GM12878 (cell line): ENCODE measurements at regions not wholly inside any gene's neighbourhood (a gene's known extent, or its start where the extent isn't known, plus 50 kb on each side); places are given as distances from the start of the nearest gene placed in this dataset.

Source experiments
- ATAC-seq: fragments of 200-7000 bp; cut with Tn5 transposase; 3 replicates; pipeline ENCODE4 v1.9.1; 2020; ENCODE audit warnings: mild to moderate bottlenecking, moderate library complexity
- BruUV-seq: library from RNA; stranded (reverse); fragments of 400-500 nt; replicated peaks from 2 replicates; lab custom pipeline; 2021; lab: Mats Ljungman, UMichigan
- CTCF ChIA-PET: fragments of 300-600 bp; sonication (Branson Sonifier 250); formaldehyde crosslinking; extraction: SDS; loops from one replicate; lab custom pipeline; 2021; ENCODE audit warnings: inconsistent platforms; lab: Yijun Ruan, JAX
- POLR2A ChIA-PET: fragments of 350-600 bp; formaldehyde crosslinking; extraction: SDS; loops from one replicate; lab custom pipeline; 2021; ENCODE audit warnings: inconsistent platforms; lab: Charles Lee
- RAD21 ChIA-PET: fragments of 300-600 bp; sonication (Branson Sonifier 250); formaldehyde crosslinking; loops from one replicate; lab custom pipeline; 2023; ENCODE audit warnings: antibody characterized with exemption; ENCODE audit not compliant: unreplicated experiment; lab: Charles Lee
- SMC1A ChIA-PET: fragments of 300-600 bp; sonication (Branson Sonifier 250); formaldehyde crosslinking; loops from one replicate; lab custom pipeline; 2023; ENCODE audit not compliant: unreplicated experiment, uncharacterized antibody; lab: Charles Lee
- DNase-seq: peaks from one replicate; pipeline ENCODE4 v3.0.0-alpha.2; 2011; ENCODE audit warnings: low read depth, low spot score
- FAIRE-seq: peaks from 3 replicates; lab custom pipeline; 2011; peaks lifted over from hg19 to GRCh38; lab: Jason Lieb, UNC
- H2AFZ ChIP-seq: 2 replicates; pipeline ENCODE4 v1.6.0; 2011; ENCODE audit warnings: low read depth, low read length, control low read depth; ENCODE audit not compliant: control insufficient read depth
- H3K27ac ChIP-seq: 2 replicates; pipeline ENCODE4 v1.5.1; 2011; ENCODE audit warnings: control low read depth; ENCODE audit not compliant: control insufficient read depth, insufficient read depth
- H3K27me3 ChIP-seq, 2 experiments: replicated peaks in 1 of 2; 2 replicates each; pipeline versions ENCODE4 v1.6.0 to v1.6.1; 2011; ENCODE audit warnings: low read length in 1 of 2; ENCODE audit not compliant: control insufficient read depth in 2 of 2, insufficient read depth in 2 of 2
- H3K36me3 ChIP-seq, 2 experiments: 2 replicates each; pipeline ENCODE4 v1.5.1; 2011; ENCODE audit warnings: low read length in 1 of 2; ENCODE audit not compliant: control insufficient read depth in 2 of 2, insufficient read depth in 2 of 2
- H3K4me1 ChIP-seq: 2 replicates; pipeline ENCODE4 v1.6.1; 2011; ENCODE audit warnings: mild to moderate bottlenecking, low read length, moderate library complexity, mixed read lengths; ENCODE audit not compliant: control insufficient read depth, insufficient read depth
- H3K4me2 ChIP-seq: 2 replicates; pipeline ENCODE4 v1.6.0; 2011; ENCODE audit warnings: control low read depth; ENCODE audit not compliant: control insufficient read depth, insufficient read depth
- H3K4me3 ChIP-seq: fragments of 200-600 bp; sonication (generic); 2 replicates; pipeline ENCODE4 v1.5.1; 2016
- H3K79me2 ChIP-seq: 2 replicates; pipeline ENCODE4 v1.6.0; 2011; ENCODE audit warnings: low read length; ENCODE audit not compliant: control insufficient read depth, insufficient read depth
- H3K9ac ChIP-seq: 2 replicates; pipeline ENCODE4 v1.8.0; 2011; ENCODE audit warnings: low read length, control low read depth, mixed read lengths; ENCODE audit not compliant: control insufficient read depth, insufficient read depth
- H3K9me3 ChIP-seq: replicated peaks from 3 replicates; pipeline ENCODE4 v1.5.1; 2011; ENCODE audit warnings: mild to moderate bottlenecking, low read length; ENCODE audit not compliant: control insufficient read depth, insufficient read depth
- H4K20me1 ChIP-seq: 2 replicates; pipeline ENCODE4 v1.6.0; 2011; ENCODE audit not compliant: control insufficient read depth, insufficient read depth
- SIN3A ChIP-seq: IDR thresholded peaks from 2 replicates; pipeline ENCODE4 v1.6.1; 2012; ENCODE audit warnings: low read depth, low read length, improper control_type of control experiment
- WGBS: methylation state at CpG from one replicate; pipeline ENCODE4 v1.1.6; 2016; ENCODE audit warnings: low lambda C conversion rate; ENCODE audit not compliant: insufficient replicate concordance, insufficient coverage; ENCODE audit errors: missing lambda C conversion rate; 5-methylcytosine and 5-hydroxymethylcytosine counted together
- in situ Hi-C: fragments of 300-500 bp; cut with MboI; formaldehyde crosslinking; loops from 9 replicates; pipeline ENCODE4 v1.14.3; 2018; ENCODE audit warnings: mixed read lengths
- intact Hi-C: fragments of 100-400 bp; cut with micrococcal nuclease; formaldehyde crosslinking; loops from one replicate; pipeline ENCODE4 v1.14.2; 2022; ENCODE audit not compliant: unreplicated experiment
- TF ChIP-seq, protein P1 (sequence below): IDR thresholded peaks from 2 replicates; pipeline ENCODE4 v1.6.1; 2012; ENCODE audit warnings: improper control_type of control experiment, low read depth, low read length; ENCODE audit not compliant: insufficient replicate concordance

- SMC1A ChIA-PET = no interaction called here
- in situ Hi-C loops = no loop called here
- H3K4me2 ChIP-seq = no peak overlapping the region
Observed at GRCh38 chr6:139570166-139570565, 195.7 kb upstream of the CITED2 start.

More at GRCh38 chr6:139570166-139570565, 195.7 kb upstream of the CITED2 start:
- Histone ChIP-seq H2AFZ (no peak overlapping the region), H4K20me1 (no peaks in the 10 kb centered on the region), H3K79me2 (no peaks in the 10 kb centered on the region), H3K9me3 (no peaks in the 10 kb centered on the region; the same call in 2 of the 3 replicates), H3K27me3 (no peaks in the 10 kb centered on the region), H3K9ac (no peak overlapping the region), H3K36me3 (no peaks in the 10 kb centered on the region), H3K27ac (no peak overlapping the region), H3K4me1 (no peaks in the 10 kb centered on the region), H3K4me3 (no peak overlapping the region)
- no peak for DNase-seq
- no peak for ATAC-seq
- ChIA-PET POLR2A (no interaction called here), CTCF (no interaction called here), RAD21 (no interaction called here)
- BruUV-seq = no TSS peak
- FAIRE-seq = no peak
- 76% methylated on average over 3 of the region's 3 CpGs for WGBS
- TF ChIP-seq, protein P1, sequence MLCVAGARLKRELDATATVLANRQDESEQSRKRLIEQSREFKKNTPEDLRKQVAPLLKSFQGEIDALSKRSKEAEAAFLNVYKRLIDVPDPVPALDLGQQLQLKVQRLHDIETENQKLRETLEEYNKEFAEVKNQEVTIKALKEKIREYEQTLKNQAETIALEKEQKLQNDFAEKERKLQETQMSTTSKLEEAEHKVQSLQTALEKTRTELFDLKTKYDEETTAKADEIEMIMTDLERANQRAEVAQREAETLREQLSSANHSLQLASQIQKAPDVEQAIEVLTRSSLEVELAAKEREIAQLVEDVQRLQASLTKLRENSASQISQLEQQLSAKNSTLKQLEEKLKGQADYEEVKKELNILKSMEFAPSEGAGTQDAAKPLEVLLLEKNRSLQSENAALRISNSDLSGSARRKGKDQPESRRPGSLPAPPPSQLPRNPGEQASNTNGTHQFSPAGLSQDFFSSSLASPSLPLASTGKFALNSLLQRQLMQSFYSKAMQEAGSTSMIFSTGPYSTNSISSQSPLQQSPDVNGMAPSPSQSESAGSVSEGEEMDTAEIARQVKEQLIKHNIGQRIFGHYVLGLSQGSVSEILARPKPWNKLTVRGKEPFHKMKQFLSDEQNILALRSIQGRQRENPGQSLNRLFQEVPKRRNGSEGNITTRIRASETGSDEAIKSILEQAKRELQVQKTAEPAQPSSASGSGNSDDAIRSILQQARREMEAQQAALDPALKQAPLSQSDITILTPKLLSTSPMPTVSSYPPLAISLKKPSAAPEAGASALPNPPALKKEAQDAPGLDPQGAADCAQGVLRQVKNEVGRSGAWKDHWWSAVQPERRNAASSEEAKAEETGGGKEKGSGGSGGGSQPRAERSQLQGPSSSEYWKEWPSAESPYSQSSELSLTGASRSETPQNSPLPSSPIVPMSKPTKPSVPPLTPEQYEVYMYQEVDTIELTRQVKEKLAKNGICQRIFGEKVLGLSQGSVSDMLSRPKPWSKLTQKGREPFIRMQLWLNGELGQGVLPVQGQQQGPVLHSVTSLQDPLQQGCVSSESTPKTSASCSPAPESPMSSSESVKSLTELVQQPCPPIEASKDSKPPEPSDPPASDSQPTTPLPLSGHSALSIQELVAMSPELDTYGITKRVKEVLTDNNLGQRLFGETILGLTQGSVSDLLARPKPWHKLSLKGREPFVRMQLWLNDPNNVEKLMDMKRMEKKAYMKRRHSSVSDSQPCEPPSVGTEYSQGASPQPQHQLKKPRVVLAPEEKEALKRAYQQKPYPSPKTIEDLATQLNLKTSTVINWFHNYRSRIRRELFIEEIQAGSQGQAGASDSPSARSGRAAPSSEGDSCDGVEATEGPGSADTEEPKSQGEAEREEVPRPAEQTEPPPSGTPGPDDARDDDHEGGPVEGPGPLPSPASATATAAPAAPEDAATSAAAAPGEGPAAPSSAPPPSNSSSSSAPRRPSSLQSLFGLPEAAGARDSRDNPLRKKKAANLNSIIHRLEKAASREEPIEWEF = no peak
- TF ChIP-seq SIN3A = no peak
- intact Hi-C loops = no loop called here
